Stimulated activated naive CD8-positive, alpha-beta T cell treated with anti-CD3 and anti-CD28 coated beads, Interleukin-15, Interleukin-2, amounts not matched to agents 100 U/mL and 50 U/mL, for 24 hours (primary cell): ENCODE measurements at regions not wholly inside any gene's neighbourhood (a gene's known extent, or its start where the extent isn't known, plus 50 kb on each side); places are given as distances from the start of the nearest gene placed in this dataset.
"Not testable (repeated sequence)": the region's sequence is repeated elsewhere in the genome, so short reads cannot be mapped to it uniquely, and the experiment has no call there.

ENCODE experiments used
- ATAC-seq: fragments of 150-1000 bp; cut with Tn5 transposase; one replicate; pipeline ENCODE4 v1.10.0; 2021
- DNase-seq: peaks from one replicate; pipeline ENCODE4 v3.0.0; 2021

DNA sequence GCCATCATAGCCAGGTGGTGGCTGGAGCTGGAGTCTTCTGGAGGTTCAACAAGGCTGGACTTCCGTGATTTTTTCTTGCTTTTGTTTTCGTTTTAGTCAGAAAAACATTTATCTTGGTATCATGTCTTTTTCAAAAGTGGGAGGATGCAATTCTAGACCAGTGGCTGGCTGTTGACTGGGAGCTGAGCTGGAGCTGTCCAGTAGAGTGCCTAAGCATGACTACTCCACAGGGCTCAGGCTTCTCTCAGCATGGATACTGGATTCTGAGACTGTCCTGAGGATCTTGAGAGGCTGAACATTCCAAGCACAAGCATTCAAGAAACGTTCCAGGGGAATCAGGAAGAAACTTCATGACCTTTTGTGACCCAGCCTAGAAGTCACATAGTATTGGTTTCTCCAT lies 598.1 kb downstream of the MID1IP1 start:
- ATAC-seq: no peak

DNA sequence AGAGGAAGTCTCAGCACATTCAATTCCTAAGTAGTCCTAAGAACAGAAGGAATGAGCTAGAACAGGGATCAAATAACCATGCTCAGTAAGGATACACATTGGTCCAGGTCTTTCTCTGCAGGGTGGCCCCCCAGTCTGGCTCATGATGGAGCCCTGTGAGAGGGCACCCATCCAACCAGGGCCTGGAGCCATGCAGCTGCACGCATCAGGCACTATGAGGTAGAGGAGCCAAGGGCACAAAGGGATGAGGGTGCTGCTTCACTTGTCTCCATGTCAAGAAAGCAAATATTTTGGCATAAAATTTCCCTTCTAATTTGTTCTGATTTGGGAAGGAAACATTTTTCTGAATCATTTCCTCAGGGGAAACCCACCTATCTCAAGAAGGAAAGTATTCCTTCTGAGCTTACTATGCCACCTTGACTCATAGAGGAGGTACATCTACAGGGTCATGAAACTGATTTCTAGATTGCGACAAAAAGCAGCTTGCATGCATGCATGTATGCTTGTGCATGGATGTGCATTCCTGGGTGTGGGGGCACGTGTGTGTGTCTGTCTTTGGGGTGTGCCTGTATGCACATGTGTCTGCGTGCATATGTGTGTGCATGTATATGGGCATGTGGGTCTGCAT lies 600.3 kb downstream of the MID1IP1 start:
- peak; percentile 43 for ATAC-seq
- DNase-seq: no peak

More for the DNA sequence above, 598.1 kb downstream of the MID1IP1 start:
- no peak for DNase-seq

DNA sequence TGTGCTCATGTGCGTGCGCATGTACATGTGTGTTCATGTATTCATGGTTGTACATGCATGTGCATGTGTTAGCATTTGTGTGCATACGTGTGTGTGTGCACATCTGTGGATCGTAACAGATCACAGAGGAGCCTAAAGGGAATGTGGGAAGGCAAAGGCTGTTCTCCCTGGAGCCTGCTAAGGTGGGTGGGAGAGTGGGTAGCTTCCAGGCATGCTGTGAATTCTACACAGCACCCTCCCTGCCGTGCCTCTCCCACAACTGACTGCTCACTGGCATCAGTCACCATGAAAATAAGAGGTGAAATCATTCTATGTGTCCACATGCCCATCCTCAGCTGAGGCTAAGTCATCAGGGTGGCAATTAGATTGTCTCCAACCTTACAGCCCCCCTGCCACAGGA lies 600.9 kb downstream of the MID1IP1 start:
- ATAC-seq (no peak), DNase-seq (no peak)

DNA sequence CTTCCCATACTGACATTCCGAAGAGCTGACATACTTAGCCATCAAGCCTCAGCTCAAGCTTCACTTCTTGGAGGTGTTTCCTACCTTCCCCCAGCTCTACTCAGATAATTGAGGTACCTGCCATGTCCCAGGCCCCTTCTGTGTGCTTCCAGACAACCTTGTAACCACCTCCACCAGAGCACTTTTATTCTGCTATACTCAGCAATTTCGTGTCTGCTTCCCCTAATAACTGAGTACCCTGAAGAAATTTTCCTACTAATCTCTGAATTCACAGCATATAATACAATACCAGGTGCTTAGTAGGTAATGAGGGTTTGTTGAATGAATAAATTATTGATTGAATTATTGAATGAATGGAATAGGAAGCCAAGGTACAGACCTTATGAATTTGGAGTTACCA lies 605.5 kb downstream of the MID1IP1 start:
- no peak for DNase-seq
- ATAC-seq: no peak

DNA sequence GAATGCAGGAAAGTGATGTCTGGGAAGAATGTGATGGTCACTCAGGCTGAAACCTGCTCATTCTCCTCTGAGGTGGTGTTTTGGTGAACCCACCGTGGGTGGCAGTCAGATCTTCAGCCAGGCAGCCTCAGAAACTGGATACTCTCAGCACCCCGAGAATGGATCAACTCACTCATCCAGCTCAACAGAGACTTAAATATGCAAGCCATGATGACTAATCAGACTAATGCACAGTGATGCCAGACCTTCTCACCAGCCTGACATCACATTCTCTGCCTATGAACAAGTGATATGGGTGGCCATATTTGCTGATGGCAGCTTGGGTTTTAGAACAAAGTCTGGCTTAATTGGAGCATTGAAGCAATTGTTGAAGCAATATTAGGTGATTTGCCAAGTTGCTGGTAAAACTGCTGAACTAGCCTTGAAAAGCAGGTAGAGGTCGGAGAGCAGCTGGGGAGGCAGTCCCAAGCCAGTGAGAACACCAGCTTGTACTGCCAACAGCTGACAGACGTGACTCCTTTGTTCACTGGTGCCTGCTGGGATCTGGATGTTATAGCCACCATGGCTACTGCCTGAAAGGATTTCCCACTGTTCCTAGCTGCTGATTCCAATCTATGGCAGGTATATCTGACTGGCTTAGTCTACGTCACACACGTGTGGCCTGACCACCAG lies 608.1 kb downstream of the MID1IP1 start:
- ATAC-seq (peak; percentile 71), DNase-seq (no peak)

DNA sequence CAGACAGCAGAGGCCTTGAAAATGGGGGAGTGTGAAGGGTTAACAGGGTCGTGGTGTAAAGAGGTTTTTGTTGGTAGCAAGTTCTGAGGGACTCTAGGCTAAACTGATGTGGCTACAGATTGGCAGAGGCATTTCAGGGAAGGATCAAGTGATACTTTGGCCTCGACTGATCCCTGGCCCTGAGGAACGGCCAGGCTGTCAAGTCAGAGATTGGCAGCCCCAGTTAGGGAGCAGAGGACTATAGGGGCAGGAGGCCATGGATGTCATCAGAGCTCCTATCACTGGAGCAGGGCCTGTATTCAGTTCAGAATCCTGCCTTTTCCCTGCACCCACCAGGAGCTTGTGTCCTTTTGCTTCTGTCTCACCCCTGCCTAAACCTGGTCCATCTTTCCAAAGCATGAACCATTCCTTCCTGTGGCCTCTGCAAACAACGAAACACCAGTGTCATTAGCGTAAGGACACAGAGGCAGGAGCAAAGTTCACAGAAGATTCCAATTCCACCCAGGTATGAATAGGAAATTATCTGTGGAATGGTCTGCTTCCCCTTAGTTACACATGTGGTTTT lies 613.1 kb downstream of the MID1IP1 start:
- no peak for ATAC-seq
- no peak for DNase-seq

DNA sequence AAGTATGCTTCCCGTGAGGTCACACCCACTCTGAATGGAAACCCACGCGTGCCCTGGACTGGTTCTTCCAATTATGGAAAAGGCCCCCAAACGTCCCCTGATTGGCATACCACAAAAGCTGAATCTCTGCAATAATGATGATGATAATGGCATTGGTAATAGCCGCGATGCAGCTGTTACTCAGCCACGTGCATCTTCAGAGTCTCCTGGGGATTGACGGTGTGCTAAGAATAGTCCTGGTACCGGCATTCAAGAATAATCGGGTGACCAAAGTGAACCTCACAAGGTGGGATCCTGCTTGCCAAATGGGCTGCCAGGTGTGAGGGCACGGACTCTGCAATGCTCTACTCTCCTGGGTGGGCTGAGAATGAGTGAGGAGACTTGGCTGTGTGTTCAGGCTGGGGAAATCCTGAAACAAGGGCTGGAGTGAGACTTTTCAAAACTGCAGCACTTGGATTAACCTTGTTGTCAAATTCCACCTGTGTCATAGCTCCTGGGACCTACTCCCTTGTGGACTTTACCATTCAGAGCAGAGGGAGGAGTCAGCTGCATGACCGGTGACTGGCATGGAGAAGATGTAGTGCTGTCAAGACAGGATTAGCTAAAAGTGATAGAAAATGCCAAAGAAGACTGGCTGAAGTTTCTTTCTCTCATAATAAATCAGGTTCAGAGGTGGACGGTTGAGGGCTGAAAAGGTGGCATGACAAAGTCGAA lies 615.4 kb downstream of the MID1IP1 start:
- no peak for ATAC-seq
- DNase-seq: no peak

DNA sequence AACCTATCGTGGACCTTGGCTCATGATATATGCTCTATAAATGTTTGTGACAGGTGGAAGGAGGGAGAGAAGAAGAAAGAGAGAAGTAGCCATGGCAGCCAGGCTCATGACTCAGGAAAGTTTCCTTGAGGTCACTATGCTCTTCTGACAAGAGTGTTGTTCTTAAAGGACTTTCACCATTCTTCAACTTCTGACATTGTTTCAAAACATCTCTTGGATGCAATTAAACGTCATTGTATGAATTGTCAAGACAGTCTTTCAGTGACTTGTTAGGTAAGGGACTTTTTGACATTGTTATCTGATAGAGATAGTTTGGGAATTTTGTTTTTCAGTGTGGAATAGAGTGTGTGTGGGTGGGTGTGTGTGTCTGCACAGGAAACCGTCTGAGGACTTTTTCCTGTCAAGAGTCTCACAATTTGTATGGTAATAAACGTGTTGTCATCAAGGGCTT lies 617.0 kb downstream of the MID1IP1 start:
- ATAC-seq (no peak), DNase-seq (no peak)

DNA sequence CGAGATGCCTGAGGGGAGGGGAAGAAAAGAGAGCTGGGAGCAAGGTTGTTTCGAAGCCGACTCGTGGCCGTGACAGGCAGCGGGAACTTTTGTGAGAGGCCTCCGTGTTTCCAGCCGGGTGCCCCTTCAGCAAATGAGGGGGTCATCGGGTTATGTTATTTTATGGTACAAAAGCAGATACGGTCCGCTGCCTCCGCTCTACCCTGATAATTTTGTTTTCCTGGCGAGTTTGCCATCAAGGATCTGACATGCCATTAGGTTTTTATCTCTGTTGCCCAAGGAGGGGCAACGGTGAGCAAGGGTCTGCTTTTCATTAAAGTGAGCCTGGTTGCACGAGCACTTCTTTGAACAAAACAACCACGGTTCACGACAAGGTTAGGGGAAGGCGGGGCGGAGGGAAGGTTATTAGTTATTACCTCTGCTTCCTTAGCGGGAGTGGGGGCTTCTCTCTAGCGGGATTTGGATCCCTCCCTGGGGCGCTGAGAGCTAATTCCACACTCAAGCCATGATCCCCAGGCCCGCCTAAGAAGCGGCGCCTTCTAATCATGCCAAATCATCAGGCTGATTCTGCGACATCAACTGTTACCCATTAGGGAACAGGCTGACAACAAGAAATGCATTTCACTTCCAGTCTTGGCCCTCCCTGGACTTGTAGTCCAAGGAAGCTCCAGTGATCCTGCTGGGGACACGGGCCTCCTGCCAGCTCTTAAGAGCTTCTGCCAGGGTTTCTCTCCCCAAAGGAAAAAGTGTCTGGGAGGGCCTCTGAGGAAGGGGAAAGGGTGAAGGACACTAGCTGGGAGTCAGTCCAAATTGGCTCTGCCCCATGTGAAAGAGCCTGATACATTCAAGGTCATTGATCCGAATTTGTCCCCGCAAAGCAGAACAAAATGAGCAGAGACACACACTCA lies 617.7 kb downstream of the MID1IP1 start:
- DNase-seq: no peak

DNA sequence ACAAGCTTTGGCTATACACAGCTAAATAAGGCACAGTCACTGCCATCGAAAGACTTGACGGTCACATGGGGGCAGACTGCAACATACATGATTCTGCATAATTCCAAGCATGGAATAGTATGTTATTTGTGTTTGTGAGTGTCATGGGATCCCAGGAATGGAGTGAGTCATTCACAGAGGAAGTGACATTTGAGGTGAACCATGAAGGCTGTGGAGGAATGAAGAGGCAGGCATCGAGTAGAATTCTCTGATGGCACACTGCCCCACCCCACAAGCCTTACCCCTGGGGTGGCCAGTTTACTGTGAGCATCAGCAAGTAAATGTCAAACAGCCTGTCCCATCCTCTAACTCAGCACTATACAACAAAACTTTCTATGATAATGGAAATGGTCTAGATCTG lies 619.7 kb downstream of the MID1IP1 start:
- no peak for DNase-seq
- no peak for ATAC-seq

More for the DNA sequence above, 617.7 kb downstream of the MID1IP1 start:
- ATAC-seq: no peak

DNA sequence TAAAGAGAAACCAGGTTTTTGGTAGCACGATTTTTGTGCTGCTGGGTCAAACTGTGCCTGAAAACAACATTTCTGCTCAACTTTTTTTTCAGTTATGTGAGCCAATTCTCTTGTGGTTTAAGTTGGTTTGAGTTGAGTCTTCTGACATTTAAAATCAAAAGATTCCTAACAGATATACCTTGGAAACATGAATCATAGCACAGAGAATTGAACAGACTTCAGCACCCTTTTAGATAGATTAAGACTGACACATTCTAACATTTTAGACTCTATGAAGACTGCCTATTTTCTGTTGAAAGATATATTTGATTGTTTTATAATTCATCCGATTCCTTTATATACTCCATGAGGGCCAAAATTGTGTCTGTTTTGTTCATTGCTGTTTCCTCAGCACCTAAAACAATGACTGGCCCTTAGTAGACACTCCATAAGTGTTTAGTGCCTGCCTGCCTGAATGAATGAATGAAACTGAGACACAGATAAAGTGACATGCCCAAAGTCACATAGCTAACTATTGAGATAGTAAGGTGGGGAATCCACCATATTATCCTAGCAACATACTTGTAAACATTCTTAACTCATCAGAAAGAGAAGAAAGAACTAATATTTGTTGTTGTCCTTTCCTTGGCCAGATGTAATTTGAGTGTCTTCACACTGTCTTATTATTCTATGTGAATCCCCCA lies 624.0 kb downstream of the MID1IP1 start:
- DNase-seq (no peak), ATAC-seq (peak; percentile 57)

DNA sequence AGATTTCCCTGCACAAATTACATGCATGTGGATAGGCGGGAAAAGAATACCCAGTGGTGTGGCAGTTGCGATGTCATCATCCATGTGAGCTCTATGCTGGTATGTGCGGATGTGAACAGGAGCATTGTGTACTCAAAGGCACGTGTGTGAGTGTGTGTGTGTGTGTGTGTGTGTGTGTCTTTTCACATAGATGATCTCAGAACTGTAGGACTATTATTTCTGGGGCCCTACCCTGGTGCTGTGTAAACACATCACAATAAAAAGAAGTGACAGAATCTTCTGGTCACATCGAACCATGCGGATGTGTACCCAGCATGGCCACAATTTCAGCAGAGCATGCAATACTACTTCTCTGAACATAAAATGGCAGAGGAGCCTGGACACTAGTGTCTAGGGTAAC lies 624.8 kb downstream of the MID1IP1 start:
- DNase-seq (no peak), ATAC-seq (no peak)

DNA sequence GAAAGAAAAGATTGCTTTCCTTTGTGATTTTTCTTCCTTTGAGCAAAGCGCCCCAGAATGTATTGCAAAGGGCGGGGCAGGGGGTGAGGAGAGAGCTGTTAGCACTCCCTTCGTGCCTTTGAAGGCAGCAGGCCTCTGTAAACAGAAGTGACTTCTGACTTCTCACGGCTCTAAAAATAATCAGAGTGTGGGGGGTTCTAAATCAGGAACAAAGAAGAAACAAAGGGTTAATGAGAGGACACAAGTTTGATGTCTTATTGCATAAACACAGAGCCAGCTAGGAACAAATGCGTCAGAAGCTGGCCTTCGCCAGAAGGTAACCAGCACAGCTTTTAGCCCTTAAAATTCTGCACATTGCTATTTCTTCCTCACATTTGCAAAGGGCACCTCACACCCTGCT lies 626.2 kb downstream of the MID1IP1 start:
- ATAC-seq (peak; percentile 14), DNase-seq (no peak)

DNA sequence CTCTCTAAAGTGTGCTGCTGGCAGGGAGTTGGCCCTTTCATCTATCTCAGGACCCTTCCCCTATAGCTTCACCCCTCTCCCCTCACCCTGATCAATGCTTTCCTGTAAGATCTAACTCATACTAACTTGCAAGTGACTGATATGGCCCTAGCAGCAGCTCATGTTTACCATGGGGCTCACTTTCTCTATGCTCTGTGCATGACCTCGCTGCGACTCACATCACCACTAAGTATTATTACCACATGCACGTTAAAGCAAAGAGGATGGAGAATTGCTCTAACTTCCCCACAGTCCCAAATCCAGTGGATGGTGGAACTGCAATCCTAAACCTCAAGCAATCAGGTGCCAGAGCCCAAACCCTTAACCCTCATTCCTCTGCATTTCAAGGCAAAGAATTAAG lies 626.6 kb downstream of the MID1IP1 start:
- DNase-seq: peak; percentile 41
- ATAC-seq: peak; percentile 80

DNA sequence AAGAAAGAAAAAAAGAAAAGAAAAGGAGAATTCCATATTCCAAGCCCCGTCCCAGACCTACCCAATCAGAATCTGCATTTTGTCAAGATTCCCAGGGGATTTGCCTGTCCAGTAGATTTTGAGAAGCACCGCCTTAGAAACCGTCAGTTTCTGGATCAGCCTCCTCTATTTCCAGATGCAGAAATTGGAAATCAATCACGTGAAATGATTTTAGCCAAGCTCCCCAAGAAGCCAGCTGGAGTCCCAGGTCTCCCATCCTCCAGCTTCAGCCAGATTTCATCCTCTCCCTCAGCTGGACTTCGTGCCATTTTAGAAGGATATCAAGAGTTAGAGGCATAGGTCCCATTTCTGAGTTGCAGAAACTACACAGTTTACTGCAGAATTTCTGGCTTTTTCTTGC lies 629.3 kb downstream of the MID1IP1 start:
- no peak for DNase-seq
- no peak for ATAC-seq

DNA sequence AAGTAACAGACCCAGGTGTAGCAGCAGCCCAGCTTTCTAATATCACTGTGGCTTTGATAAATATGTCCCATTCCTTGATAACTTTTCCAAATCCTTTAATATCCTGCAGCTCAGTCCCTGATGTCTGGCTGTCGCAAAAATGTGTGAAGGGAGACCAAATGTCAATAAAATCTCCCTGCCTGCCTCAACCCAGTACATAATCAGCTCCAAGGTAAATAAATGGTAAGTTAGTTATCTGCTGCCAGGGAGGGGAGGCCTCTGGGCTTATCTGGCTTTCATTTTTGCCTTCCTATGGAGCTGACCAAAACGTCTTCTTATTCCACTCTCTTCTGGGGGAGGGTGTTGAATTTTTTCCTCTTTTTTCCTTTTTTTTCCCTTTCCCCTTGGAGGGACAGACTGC lies 630.6 kb downstream of the MID1IP1 start:
- DNase-seq: no peak
- ATAC-seq: no peak

DNA sequence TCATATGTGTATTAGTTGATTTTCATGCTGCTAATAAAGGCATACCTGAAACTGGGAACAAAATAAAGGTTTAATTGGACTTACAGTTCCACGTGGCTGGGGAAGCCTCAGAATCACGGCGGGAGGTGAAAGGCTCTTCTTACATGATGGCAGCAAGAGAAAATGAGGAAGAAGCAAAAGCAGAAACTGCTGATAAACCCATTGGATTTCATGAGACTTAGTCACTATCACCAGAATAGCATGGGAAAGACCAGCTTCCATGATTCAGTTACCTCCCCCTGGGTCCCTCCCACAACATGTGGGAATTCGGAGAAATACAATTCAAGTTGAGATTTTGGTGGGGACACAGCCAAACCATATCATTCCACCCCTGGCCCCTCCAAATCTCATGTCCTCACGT lies 633.4 kb downstream of the MID1IP1 start:
- not testable (repeated sequence) for ATAC-seq, DNase-seq

DNA sequence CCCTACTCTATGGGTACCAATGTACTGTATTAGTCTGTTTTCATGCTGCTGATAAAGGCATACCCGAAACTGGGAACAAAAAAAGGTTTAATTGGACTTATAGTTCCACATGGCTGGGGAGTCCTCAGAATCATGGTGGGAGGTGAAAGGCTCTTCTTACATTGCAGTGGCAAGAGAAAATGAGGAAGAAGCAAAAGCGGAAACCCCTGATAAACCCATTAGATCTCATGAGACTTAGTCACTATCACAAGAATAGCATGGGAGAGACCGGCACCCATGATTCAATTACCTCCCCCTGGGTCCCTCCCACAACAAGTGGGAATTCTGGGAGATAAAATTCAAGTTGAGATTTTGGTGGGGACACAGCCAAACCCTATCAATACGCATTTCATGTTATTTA lies 635.3 kb downstream of the MID1IP1 start:
- not testable (repeated sequence) for ATAC-seq, DNase-seq

DNA sequence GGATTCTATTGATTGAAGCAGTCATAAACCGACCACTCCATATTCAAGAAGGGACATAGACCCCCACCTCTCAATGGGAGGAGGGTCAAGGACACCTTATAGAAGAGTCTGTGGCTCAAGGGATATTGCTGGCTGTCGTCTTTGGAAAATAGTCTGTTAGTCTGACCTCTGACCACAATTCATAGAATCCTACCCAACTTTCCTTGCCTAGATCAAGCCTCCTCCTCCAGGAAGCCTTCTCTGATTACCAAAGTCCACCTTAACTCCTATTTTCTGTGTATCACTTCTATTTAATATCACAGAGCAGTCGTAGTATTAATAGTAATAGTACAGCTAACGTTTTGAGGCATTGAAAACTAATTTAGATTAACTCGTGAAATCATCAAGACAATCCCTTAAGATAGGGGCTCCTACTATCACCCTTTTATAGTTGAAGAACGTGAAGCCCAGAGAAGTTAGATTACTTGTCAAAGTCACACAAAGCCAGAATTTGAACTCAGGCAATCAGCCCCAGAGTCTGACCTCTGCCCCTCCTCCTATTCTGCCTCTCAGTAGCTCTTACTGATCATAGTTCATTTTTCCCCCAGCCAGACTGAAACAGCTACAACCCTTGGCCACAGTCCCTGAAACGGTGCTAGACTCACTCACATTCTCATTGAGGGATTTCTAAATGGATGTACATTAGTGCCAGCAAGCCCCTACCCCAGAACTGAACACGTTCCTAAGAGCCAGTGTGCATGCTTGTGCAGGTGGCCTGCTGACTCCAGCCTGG lies 636.6 kb downstream of the MID1IP1 start:
- DNase-seq: no peak
- no peak for ATAC-seq
